HG02970 (cell line): ENCODE measurements at regions not wholly inside any gene's neighbourhood (a gene's known extent, or its start where the extent isn't known, plus 50 kb on each side); places are given as distances from the start of the nearest gene placed in this dataset.
"Not testable (repeated sequence)": the region's sequence is repeated elsewhere in the genome, so short reads cannot be mapped to it uniquely, and the experiment has no call there.

Source experiments
- ATAC-seq: cut with Tn5 transposase; IDR thresholded peaks from one replicate; pipeline ENCODE4 v1.9.1; 2021; ENCODE audit warnings: mild to moderate bottlenecking, moderate library complexity, moderate number of reproducible peaks; ENCODE audit not compliant: unreplicated experiment, low FRiP score

DNA sequence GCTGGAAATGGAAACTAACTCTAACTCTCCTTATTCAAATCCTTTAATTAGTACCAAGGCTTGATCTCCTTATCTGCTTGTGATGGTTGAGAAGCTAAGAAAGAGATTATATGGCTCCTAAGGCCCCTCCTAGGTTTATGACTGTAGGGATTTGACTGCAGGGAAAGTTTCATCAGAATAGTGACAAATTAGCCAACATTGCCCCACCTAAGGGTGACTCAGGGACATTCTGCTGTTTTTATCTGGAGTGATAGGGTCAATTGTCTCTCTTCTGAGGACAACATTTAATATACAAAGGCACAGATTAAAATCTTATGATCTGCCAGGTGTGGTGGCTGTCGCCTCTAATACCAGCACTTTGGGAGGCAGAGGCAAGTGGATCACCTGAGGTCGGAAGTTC is 138.1 kb upstream of the MARCKS start:
- no peak for ATAC-seq

DNA sequence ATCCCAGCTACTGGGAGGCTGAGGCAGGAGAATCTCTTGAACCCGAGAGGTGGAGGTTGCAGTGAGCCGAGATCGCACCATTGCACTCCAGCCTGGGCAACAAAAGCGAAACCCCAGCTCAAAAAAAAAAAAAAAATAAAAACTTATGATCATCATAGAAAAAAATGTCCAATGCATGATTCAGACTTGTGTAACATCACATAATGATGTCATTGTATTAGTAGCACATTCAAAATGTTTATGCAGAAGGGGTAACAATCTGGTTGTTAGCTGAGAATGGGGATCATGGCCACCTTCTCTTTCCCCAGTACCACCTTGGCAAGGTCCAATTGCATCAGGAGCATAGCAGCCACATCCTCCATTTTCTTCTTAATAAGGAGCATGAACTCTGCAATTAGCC is 137.6 kb upstream of the MARCKS start:
- ATAC-seq: no peak

DNA sequence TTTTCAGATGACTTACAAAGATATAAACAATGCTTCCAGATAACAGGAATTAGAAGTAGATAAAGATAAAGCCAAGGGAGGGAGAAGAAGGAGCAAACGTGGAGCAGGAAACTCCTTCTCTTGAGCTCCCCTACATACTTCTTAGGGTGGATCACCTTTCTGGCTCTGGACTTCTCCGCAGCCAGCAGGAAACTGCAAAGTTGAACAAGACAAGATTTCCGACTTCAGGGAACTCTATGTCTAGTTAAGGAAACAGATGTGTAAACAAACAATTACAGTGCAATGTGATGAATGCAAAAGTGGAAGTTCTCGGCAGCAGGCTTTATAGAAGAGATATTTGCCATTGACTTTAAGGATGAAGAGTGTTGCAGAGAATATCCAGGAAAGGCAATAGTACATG is 134.0 kb upstream of the MARCKS start:
- no peak for ATAC-seq

DNA sequence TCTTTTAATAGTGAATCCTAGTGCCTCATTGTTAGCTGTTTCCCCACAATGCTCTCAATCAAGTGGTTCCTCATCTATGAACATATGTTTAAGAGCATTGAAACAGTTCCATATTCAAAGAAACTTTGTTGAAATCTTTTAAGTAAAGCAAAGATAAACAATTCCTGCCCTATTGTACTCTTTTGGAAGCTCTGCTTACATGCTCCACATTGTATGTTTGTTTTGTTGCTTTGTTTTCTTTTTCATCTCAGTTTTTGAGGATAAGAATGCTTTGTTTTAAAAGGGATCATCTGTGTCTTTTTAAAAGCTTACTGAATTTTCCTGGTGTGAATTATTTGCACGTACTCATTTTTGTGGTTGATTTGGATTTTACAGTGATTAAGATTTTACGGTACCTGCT is 132.2 kb upstream of the MARCKS start:
- not testable (repeated sequence) for ATAC-seq

DNA sequence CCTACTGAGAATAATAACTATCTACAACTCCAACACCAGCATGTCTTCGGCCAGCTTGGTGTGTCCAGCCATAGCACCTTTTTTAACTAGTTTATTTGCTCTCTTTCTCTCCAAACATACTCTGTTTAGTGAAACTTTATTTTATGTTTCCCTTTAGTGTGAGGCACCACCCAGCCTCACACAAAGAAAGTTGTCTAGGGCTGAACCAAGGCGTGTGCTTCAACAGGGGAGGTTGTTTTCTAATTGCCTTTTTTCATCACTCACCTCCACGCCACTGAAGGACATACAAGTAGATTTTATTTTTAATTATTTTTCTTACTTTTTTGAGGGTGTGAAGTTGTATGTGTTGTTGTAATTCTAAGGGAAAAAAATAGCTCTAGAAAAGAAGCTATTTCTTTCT is 125.6 kb upstream of the MARCKS start:
- ATAC-seq: no peak

DNA sequence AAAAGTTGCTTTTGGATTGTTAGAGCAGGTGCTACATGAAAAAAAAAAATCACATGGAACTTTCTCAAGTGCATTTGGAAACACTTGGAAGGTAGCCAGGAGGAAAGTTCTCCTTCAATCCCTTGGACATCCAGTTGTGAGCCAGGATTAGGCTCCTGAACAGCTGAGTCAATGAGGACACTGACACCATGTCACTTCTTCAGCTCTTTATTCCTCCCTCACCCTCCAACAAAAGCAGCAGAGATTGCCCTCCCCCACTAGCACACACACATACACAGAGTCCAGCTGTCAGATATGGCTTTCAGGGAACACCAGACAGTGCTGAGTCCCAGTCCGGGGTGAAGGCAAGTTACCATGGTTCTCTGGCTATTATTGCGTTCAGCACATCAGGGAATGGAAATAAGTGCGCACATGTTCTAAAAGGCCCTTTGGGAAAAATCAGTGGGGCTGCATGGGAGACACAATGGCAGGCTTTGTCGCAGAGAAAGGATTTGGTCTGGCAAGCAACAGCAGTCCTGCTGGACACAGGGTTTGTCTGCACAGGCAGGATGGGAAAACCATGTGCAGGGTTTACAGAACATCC is 124.7 kb upstream of the MARCKS start:
- no peak for ATAC-seq

DNA sequence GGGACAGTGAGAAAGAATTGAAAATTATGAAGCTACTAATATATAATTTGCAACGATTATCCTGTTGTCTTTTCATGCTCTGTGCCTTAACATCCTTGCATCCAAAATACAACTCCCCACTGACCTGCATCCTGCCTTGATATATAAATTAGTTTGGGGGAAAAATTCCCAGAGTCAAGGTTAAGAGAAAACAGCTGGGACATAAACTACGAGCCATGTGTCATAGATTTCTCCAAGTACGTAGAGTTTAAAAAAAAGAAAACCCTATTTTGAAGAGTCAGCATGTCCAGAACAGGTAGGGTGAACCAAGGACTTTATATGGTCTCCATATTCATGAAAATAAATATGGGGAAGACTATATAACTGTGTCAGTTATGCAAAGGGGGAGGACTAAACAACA is 123.8 kb upstream of the MARCKS start:
- no peak for ATAC-seq

DNA sequence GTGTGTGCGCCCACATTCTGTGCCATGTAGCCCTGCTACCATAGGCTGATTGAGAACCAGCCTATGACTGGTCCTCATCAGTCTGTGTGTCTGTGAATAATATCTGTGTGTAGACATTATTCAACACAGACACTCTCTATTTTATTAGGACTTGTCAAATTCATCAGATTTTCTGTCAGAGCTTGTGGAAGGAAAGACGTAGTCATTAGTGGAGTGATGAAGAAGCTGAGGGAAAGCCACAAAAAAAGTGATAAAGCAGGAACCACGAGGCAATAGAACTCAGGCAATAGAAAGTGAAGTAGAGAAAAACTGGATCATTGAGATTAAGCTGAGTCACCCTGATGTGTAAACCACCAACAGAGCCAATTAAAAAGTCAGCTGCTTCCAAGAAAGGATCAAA is 122.2 kb upstream of the MARCKS start:
- no peak for ATAC-seq

DNA sequence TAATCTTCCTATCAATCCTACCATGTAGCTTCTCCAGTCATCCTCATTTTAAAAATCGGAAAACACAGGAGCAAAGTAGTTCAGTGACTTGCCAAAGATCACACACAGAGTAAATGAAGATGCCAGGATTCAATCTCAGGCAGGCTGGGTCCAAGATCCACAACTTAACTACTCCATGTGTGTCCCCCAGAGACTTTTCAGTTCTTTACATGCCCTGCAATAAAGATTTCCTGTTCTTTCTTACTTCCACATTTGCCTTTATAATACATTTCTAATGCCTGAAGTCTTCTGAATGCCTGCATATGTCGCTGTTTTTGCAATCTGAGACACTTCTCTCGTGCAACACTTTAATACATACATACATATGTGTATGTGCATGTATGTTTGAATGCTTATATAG is 121.7 kb upstream of the MARCKS start:
- no peak for ATAC-seq

DNA sequence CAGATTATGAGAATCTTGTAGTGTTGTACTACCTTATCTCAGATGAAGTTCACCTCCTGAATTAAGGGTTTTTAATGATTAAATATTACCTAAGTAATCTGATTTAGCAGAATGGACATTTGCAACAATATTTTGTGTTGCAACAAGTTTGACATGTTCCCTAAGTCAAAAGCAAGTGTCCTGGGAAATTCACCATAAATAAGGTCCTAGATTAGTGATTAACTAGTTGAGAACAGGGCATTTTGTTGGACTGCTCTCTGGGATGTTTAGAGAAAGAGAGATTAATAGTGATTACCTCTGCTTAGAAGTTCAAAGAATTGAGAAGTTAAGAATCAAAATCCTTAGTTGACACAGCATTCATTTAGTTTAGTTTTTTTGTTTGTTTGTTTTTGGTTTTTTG is 120.2 kb upstream of the MARCKS start:
- ATAC-seq: no peak

DNA sequence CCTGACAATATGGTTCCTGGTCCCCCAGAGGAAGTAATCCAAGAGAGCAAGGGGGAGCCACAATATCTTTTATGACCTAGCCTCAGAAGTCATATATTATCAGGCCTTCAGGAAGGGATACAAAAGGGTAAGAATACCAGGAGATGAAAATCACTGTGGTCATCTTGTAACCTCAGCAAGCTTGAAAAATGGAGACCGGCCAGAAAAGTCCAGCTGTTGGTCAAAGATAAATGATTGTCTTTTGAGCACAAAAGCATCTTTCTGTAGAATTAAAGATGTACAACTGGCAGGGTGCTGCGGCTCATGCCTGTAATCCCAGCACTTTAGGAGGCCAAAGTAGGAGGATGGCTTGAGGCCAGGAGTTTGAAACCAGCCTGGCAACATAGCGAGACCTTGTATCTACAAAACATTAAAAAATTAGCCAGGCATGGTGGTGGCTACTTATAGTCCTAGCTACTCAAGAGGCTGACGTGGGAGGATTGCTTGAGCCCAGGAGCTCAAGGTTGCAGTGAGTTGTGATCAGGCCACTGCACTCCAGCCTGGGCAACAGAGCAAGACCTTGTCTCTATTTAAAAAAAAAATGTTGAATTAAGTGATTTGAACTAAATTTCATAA is 118.0 kb upstream of the MARCKS start:
- ATAC-seq: no peak

DNA sequence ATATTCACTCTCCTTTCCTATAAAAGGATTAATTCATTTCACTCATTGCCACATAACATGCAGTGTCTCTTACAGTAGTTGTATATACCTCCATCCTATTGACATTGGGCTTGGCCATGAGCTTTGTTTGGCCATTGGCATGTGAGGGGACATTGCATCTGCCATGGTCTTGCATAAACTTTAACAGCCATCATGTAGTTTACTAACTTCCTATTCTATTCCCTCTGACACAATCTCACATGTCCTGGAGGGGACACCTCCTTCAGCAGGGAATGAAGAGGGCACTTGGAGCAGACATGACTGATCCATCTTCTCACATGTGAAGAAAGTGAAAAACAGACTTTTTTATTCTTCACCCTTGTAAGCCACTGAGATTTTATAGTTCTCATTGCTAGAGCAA is 115.5 kb upstream of the MARCKS start:
- ATAC-seq: no peak

DNA sequence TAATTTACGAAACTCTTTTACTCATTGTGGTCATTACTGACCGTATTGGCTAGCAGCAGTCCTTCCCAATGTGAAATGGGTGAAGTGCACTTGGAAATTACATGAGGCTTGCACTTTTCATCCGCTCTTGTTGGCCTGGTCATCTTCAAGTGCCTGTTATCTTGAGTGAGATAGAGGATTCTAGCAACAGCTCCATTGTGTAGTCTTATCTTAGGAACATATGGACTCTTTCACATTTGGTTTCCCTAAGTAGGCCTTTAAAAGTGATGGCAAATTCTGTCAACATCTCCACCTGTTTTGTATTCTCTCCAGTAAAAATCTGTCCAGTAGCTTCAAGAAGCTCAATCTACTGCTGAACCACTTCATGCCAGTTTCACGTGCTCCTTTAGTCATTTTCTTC is 114.8 kb upstream of the MARCKS start:
- no peak for ATAC-seq

DNA sequence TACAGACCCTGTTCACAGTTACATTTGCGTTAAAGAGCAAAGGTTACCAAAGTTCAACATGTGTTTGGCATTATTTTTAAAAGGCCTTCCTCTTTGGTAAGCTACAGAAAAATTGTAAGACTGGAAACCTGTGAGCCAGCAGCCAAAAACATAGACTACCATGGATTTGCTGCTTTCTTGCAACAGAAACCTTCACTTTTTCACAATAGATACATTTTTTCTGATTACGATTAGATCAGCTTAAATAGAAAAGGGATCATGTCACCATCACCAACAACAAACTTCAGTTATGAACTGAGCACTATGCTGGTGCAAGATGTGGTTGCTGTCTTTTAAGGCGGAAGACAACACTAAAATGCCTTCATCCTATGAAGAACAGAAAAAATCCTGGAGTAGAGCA is 112.3 kb upstream of the MARCKS start:
- no peak for ATAC-seq

DNA sequence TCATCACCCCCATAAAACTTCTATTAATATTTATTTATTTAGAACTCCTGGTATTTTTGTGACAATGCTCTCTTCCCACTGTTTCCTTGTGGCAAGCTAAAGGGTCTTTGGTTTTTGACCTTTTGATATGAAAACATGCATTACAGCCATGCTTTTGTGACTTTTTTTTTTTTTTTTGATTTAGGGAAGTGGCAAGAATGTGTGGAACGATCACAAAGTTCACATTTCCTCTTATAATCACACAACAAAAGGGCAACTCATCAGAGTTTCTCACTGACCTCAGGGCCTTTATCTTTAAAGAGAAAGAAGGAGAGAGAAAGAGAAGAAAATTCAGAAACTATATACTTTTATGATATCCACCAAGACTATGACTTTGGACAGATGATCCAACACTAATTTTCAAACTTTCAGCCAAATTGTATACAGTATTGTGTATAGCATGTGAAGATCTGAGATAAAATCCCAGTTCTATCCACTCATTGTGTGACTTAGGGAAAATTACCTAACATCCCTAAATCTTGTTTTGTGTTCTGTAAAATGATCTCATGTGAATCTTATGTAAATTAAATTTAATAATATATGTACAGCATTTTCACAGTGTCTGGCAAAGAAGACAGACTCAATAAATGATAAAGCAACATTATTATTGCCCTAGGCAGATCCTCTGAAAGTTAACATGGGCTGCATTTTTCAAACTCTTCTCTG is 106.8 kb upstream of the MARCKS start:
- ATAC-seq: no peak

DNA sequence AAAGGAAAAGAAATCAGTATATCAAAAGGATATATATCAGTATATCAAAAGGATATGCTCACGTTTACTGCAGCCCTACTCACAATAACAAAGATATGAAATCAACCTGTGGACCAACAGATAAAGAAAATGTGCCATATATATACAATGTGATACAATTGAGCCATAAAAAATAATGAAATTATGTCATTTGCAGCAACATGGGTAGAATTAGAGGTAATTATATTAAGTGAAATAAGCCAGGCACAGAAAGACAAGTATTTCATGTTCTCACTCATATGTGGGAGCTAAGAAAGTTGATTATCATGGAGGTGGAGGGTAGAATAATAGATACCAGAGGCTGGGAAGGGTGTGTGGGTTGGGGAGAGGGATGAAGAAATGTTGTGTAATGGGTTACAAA is 102.9 kb upstream of the MARCKS start:
- ATAC-seq: no peak

DNA sequence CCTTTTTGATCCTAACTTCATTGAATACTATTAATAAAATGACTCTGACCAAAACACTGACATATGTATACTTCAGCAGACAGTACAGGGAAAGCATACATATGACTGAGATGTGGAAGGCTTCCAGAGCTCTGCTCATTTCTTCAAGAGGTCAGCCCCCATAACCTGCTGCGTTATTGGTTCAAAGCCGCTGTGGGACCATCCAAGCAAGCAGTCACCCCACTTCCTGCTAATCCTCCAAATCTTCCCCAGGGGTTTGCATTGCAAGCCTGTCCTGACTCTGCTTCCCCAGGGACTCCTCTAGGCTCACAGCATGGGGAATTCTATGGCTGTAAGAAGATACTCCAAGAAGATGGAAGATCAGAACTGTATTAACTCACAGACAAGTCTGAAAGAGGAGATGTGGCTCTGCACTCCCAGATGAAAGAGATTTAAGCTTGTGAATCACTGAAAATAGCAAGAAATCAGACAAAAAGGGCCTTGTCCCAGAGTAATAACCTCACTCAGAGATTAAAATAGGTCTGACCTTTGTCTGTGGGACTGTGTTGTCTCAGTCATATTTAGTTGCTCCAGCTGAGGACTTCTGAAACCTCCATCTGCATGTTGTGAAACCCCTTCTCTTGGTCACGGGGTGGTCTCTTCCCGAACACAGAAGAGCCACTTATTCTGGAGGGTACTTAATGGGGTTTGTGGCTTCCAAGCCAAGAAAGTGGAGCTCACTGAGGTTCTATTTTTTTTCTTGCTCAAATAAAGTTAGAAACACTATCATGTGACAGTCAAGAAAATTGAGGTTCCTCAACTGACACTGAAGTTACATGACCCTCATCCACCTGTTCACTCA is 101.5 kb upstream of the MARCKS start:
- peak; percentile 58 for ATAC-seq

DNA sequence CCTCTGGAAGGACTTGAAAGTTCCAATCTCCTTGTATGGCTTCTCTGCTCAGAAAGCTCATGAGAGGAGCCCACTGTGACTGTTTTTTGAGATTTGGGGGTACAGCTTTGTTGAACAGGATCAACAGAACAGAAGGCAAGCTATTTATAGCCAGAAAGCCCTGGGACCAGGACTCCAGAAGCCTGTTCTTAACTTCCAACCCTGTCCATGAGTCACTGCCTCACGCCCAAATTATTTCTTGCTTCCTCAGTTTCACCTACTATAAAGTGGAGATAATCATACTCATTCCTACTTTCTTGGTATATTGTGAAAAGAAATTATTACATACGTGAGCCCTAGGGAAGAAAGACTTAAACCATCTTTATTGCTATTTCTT is 100.9 kb upstream of the MARCKS start:
- no peak for ATAC-seq

DNA sequence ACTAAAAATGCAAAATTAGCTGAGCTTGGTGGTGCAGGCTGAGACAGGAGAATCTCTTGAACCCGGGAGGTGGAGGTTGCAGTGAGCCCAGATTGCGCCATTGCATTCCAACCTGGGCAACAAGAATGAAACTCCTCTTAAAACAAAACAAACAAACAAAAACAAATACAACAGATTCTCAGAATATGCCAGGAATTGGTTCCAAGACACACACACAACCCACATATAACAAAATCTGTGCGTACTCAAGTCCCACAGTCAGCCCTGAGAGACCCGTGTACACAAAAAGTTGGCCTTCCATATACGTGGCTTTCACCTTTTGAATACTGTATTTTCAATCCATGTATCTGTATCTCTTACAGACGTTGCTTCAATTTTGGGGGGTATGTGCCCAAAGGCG is 98.9 kb upstream of the MARCKS start:
- ATAC-seq: no peak

DNA sequence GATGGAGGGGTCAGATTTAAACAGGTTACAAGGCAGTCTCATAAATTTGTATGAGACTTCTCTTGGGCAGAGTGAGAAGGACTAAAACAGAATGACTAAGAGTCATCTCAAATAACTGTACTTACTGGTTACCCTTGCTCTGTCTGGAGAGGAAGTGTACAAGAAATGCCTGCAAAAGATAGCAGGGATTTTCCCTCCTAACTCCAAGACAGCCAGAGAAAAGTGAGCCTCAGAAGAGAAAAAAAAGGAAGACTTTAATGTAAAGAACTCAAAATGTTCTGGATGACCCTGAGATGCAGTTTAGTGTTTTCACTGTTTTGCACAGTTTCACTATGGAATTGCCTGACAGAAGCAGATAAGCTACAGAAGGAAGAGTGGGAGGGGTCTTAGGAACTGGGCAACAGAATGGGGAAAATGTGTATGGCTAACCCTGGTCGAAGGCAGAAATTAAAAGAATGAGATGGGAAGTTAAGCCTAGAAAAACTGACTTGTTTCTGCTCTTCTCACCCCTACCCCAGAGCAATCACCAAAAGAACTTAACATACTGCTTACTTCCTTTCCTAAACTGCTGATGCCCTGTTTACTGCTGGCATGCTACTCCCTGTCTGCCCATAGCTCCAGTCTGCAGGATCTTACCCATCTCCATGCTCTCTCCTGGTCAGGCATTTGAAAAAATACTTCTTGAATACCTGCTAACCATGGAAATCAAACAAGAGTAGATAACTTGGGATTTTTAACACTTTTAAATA is 98.1 kb upstream of the MARCKS start:
- ATAC-seq: no peak

DNA sequence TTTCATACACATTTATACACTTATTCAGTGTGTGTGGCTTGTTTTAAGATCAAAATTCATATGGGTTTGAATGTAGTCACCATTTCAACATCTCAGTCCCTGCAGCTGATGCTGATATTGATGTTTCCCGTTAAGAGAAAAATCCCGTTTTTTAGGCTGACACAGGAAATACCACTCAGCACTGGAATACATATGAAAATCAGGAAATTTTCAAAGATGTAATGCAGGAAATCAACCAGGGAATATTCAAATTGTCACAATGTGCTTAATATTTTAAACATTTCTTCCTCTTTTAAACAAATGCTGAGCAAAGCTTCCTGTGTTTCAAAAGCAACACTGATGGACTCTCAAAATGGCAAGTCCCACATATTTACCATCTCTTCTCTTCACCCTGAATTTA is 94.5 kb upstream of the MARCKS start:
- ATAC-seq: no peak
